Activated naive CD8-positive, alpha-beta T cell treated with anti-CD3 and anti-CD28 coated beads for 36 hours (primary cell): ENCODE measurements at regions not wholly inside any gene's neighbourhood (a gene's known extent, or its start where the extent isn't known, plus 50 kb on each side); places are given as distances from the start of the nearest gene placed in this dataset.
"Not testable (repeated sequence)": the region's sequence is repeated elsewhere in the genome, so short reads cannot be mapped to it uniquely, and the experiment has no call there.

Source experiments
- DNase-seq: peaks from one replicate; pipeline ENCODE4 v3.0.0; 2021
- H3K27ac Mint-ChIP-seq: one replicate; pipeline ENCODE4 v1.8.0; 2022; ENCODE audit warnings: mild to moderate bottlenecking, moderate library complexity, mixed read lengths
- H3K27me3 Mint-ChIP-seq: one replicate; pipeline ENCODE4 v1.8.0; 2022; ENCODE audit warnings: mild to moderate bottlenecking, mixed read lengths
- H3K36me3 Mint-ChIP-seq: one replicate; pipeline ENCODE4 v1.8.0; 2021; ENCODE audit warnings: mild to moderate bottlenecking, mixed read lengths
- H3K4me1 Mint-ChIP-seq: one replicate; pipeline ENCODE4 v1.8.0; 2021; ENCODE audit warnings: mixed read lengths
- H3K4me3 Mint-ChIP-seq: one replicate; pipeline ENCODE4 v1.8.0; 2022; ENCODE audit warnings: mild to moderate bottlenecking, moderate library complexity, mixed read lengths
- H3K9me3 Mint-ChIP-seq: one replicate; pipeline ENCODE4 v1.8.0; 2022; ENCODE audit warnings: mixed read lengths

DNA sequence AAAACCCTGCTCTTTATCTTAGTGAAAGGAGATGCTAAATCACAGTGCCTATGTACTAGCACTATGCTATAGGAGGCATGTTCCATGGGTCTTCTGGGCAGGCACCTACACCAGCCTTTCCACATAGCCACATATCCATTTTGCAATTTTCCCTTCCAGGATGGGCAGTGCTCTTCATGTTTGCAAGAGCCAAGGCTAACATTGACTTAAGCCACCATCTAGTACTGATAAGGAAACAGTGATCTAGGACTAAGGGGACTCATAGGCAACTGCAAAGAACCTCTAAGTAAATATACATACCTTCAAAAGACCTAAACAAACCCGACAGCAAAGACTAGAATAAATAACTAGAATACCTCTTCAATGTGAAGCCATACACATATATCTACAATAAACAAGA, 919.7 kb upstream of the GYPC start:
- peaks cover 8% of the 10 kb centered on the region for H3K9me3 Mint-ChIP-seq
- H3K36me3 Mint-ChIP-seq = no peaks in the 10 kb centered on the region
- no peak for DNase-seq
- H3K27ac Mint-ChIP-seq = no peak overlapping the region
- H3K4me1 Mint-ChIP-seq = no peaks in the 10 kb centered on the region
- H3K4me3 Mint-ChIP-seq = no peak overlapping the region
- H3K27me3 Mint-ChIP-seq = no peaks in the 10 kb centered on the region

DNA sequence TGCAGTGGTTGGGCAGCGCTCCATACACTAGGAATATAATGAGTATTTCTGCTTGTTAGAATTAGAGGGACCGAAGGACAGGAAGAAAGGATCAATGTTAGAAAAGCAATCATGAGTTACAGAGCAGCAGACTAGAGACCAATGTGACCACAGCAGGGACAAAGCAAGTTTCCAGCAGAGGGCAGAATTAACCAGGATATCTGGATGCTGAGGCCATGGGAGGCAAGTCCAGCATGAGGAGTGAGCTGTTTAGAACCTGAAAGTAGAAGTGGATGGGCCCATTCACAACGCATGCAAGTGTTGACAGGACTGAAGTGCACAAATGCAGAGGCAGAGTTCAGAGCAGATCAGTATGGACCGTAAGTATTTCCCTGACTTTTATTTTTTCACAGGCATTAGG, 910.4 kb upstream of the GYPC start:
- no peaks in the 10 kb centered on the region for H3K36me3 Mint-ChIP-seq
- DNase-seq = no peak
- no peak overlapping the region for H3K27ac Mint-ChIP-seq
- no peaks in the 10 kb centered on the region for H3K9me3 Mint-ChIP-seq
- H3K4me1 Mint-ChIP-seq = no peaks in the 10 kb centered on the region
- no peaks in the 10 kb centered on the region for H3K27me3 Mint-ChIP-seq
- H3K4me3 Mint-ChIP-seq = no peak overlapping the region

DNA sequence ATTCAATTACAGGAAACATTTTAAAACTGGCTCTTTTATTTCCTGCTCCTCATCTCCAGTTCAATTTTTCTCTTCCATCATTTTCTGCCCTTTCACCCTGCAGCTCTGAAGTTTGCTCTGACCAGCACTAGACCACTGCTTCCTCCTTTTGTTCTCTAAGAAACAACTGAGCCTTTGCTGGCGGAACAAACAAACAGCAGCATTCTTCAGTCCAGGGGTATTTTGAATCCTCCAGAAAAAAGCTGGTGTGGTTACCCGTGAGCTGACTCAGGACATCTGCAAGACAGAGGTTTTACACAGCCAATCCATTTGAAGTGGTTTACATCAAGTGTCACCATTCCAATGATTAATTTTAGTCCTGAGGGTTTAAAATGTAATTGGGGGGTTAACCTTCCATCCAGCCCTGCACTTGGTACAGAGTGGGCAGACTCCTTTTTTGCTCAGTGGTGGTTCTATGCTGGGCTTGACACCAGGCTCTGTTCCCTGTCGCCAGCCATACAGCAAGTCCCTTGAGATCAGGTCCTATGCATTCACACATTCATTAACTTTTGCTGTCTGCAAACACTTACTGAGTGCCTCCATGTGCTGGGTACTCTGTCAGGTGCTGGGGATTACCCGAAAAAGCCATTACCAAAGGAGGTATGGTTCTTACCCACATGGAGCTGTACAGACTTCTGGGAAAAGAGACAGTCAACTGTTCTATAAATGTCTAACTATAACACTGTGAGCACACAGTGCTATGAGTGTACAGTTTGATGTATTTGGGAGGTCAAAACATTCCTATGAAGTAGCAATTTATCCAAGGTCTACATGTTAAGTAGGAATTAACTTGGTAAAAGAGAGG, 909.4 kb upstream of the GYPC start:
- Mint-ChIP-seq H3K4me1 (no peaks in the 10 kb centered on the region), H3K27me3 (no peaks in the 10 kb centered on the region), H3K27ac (no peak overlapping the region), H3K9me3 (no peaks in the 10 kb centered on the region), H3K36me3 (no peaks in the 10 kb centered on the region), H3K4me3 (no peak overlapping the region)
- DNase-seq = no peak

DNA sequence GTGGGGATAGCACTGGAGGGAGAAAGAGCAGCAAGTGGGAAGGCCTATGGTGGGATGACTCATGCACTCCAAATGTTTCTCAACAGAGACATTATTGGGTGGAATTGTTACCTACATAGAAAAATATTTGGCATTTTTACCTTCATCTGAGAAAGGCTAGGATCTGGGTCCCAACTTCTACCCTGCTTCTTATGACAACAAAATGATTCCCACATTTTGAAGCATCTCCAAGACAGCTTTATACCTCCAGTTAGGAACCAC, 908.9 kb upstream of the GYPC start:
- H3K4me3 Mint-ChIP-seq = no peak overlapping the region
- H3K4me1 Mint-ChIP-seq = no peaks in the 10 kb centered on the region
- H3K27me3 Mint-ChIP-seq = no peaks in the 10 kb centered on the region
- H3K36me3 Mint-ChIP-seq = no peaks in the 10 kb centered on the region
- H3K27ac Mint-ChIP-seq = no peak overlapping the region
- no peak for DNase-seq
- no peaks in the 10 kb centered on the region for H3K9me3 Mint-ChIP-seq

DNA sequence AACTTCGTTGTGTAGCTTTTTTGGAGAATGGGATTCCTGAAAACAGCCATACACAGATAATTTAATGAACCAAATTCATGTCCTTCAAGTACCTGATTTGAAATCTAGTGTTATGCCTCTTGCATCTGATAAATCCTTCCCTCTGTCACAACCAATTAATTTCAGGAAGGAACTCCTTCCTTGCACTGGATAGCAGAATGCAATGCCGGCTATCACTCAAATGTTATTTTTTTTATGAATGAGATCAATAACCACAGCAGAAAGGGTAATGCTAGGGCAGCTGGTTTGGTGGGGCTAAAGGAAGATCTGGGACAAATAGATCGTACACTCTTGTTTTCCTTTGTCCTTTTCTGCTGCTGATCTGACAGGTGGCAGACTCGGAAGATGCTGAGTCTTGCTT, 899.5 kb upstream of the GYPC start:
- H3K36me3 Mint-ChIP-seq = no peaks in the 10 kb centered on the region
- no peak overlapping the region for H3K4me3 Mint-ChIP-seq
- no peak overlapping the region for H3K27ac Mint-ChIP-seq
- peaks cover 8% of the 10 kb centered on the region for H3K9me3 Mint-ChIP-seq
- DNase-seq = no peak
- no peaks in the 10 kb centered on the region for H3K4me1 Mint-ChIP-seq
- H3K27me3 Mint-ChIP-seq = no peaks in the 10 kb centered on the region

DNA sequence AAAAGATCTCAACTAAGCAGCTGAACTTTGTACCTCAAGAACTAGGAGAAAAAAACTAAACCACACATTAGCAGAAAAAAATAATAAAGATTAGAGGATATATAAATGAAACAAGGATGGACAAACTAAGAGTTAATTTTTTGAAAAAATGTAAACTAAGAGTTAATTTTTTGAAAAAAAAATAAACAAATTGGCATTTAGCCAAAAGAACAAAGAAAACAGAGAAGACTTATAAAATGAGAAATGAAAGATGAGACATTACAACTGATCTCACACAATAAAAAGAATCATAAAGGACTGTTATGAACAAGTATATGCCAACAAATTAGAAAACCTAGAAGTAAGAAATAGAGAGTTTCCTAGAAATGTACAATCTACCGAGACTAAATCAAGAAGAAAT, 859.2 kb upstream of the GYPC start:
- Mint-ChIP-seq H3K9me3 (peaks cover 12% of the 10 kb centered on the region), H3K36me3 (no peaks in the 10 kb centered on the region), H3K27ac (no peak overlapping the region), H3K4me3 (no peak overlapping the region), H3K4me1 (no peaks in the 10 kb centered on the region), H3K27me3 (no peaks in the 10 kb centered on the region)
- no peak for DNase-seq

DNA sequence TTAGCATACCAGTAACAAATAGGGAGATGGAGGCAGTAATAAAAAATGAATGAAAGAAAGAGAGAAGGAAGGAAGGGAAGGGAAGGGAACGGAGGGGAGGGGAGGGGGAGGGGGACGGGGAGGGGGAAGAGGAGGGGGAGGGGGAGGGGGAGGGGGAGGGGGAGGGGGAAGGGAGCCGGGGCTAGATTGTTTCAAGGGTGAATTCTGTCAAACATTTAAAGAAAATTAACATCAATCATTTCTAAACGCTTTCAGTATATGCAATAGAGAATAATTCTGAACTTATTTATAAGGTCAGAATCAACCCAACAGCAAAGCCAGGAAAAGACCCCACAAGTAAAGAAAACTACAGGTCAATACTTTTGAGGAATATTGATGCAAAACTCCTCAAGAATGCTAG, 858.8 kb upstream of the GYPC start:
- Mint-ChIP-seq H3K4me1 (no peaks in the 10 kb centered on the region), H3K27me3 (no peaks in the 10 kb centered on the region), H3K4me3 (no peak overlapping the region), H3K9me3 (peaks cover 11% of the 10 kb centered on the region), H3K36me3 (no peaks in the 10 kb centered on the region), H3K27ac (no peak overlapping the region)
- no peak for DNase-seq

DNA sequence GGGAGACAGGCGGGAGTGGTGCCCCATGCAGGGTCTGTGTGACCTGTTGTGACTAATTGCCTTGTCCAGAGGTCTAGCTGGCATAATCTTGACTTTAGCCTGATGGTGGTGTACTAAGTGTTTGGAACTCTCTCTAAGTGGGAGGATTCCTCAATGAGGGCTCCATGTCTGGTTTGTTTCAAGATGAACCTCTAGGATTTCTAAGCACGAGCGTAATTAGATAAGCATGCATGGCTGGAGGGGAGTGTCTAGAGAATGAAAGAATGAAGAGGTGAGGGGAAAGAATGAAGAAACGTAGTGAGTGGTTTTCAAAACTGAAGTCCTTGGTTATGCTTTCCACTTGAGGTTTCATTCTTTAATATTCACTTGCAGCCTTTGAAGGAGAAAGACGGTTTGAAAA, 833.2 kb upstream of the GYPC start:
- H3K4me3 Mint-ChIP-seq = no peak overlapping the region
- peaks cover 4% of the 10 kb centered on the region for H3K9me3 Mint-ChIP-seq
- no peaks in the 10 kb centered on the region for H3K4me1 Mint-ChIP-seq
- no peaks in the 10 kb centered on the region for H3K27me3 Mint-ChIP-seq
- H3K36me3 Mint-ChIP-seq = no peaks in the 10 kb centered on the region
- DNase-seq = no peak
- H3K27ac Mint-ChIP-seq = no peak overlapping the region

DNA sequence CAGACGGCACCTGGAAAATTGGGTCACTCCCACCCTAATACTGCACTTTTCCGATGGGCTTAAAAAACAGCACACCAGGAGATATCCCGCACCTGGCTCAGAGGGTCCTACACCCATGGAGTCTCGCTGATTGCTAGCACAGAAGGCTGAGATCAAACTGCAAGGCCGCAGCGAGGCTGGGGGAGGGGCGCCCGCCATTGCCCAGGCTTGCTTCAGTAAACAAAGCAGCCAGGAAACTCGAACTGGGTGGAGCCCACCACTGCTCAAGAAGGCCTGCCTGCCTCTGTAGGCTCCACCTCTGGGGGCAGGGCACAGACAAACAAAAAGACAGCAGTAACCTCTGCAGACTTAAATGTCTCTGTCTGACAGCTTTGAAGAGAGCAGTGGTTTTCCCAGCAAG, 830.2 kb upstream of the GYPC start:
- H3K27ac Mint-ChIP-seq, H3K27me3 Mint-ChIP-seq, DNase-seq, H3K36me3 Mint-ChIP-seq, H3K4me3 Mint-ChIP-seq, H3K9me3 Mint-ChIP-seq, H3K4me1 Mint-ChIP-seq: not testable (repeated sequence)

DNA sequence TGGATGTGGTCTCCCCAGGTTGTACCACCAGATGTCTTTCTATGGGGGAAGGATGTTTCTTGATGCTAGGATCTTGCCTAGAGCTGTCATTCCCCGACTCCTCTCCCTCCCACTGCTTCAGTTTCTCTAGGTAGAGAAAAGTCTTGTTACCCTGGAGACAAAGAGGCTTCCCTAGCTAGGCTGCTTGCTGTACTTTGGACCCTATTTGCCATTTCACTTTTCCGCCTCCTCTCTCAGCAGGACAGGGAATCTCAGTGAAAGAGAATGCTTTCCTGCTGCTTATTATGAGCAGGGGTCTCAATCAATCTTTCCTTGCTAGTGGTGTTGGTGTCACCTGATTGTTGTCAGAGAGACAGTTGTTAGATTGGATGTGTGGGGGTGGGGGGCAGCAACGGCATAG, 818.8 kb upstream of the GYPC start:
- no peaks in the 10 kb centered on the region for H3K9me3 Mint-ChIP-seq
- no peaks in the 10 kb centered on the region for H3K27me3 Mint-ChIP-seq
- no peaks in the 10 kb centered on the region for H3K4me1 Mint-ChIP-seq
- DNase-seq = no peak
- H3K27ac Mint-ChIP-seq = no peak overlapping the region
- no peak overlapping the region for H3K4me3 Mint-ChIP-seq
- H3K36me3 Mint-ChIP-seq = no peaks in the 10 kb centered on the region

DNA sequence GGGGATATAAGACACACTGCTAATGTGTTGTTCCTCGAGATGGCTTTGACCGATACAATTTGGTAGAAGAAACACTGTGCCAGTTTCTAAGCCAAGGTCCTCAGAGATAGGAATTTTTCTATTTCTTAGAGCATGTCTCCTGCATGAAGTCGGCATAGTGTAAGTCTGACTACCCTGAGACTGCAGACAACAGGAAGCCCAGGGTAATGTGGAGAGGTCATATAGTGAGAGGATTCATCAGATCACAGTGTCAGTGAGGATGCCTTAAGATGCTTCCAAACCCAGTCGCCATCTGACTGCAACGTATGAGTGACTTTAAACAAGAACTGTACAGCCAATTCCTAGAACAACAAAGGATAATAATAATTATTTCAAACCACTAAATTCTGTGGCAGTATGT, 818.3 kb upstream of the GYPC start:
- H3K4me1 Mint-ChIP-seq = no peaks in the 10 kb centered on the region
- H3K4me3 Mint-ChIP-seq = no peak overlapping the region
- no peak for DNase-seq
- no peaks in the 10 kb centered on the region for H3K27me3 Mint-ChIP-seq
- H3K27ac Mint-ChIP-seq = no peak overlapping the region
- H3K36me3 Mint-ChIP-seq = no peaks in the 10 kb centered on the region
- no peaks in the 10 kb centered on the region for H3K9me3 Mint-ChIP-seq

DNA sequence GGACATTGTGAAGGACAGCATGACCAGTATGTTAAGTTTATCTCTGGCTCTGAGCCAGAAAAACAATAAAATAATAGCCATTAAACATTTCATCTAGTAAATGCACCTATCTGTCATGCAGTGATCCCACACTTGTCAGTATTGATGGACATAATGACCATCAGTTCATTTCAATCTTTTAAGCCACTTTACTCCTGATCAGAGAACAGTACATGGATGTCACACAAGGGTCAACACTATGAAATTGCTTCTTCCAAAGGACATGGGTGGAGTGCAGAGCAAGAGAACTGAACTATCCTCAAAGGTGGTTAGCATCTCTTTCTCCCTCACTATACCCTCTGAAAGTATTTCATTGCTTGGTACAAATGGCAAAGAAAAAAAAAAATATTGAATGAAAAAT, 816.0 kb upstream of the GYPC start:
- Mint-ChIP-seq H3K9me3 (no peaks in the 10 kb centered on the region), H3K36me3 (no peaks in the 10 kb centered on the region), H3K4me3 (no peak overlapping the region), H3K27me3 (no peaks in the 10 kb centered on the region), H3K27ac (no peak overlapping the region), H3K4me1 (no peaks in the 10 kb centered on the region)
- no peak for DNase-seq

DNA sequence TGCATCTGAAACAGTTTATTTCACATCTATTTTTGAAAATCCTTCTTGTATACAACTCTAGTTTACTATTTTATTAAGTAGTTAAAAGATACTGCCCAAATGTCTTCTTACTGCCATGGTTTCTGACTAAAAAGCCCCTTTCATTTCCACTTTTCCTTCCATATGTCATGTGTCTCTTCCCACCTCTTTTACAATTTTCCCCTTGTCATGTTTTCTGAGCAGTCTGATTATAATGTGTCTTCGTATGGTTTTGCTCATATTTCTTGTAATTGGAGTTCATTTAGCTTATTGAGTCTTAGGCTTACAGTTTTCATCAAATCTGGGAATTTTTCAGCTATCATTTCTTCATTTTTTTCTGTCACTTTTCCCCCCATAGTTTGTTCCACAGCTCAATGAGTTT, 813.9 kb upstream of the GYPC start:
- H3K4me1 Mint-ChIP-seq = no peaks in the 10 kb centered on the region
- no peak for DNase-seq
- no peaks in the 10 kb centered on the region for H3K36me3 Mint-ChIP-seq
- H3K9me3 Mint-ChIP-seq = no peaks in the 10 kb centered on the region
- H3K27me3 Mint-ChIP-seq = no peaks in the 10 kb centered on the region
- no peak overlapping the region for H3K27ac Mint-ChIP-seq
- no peak overlapping the region for H3K4me3 Mint-ChIP-seq

DNA sequence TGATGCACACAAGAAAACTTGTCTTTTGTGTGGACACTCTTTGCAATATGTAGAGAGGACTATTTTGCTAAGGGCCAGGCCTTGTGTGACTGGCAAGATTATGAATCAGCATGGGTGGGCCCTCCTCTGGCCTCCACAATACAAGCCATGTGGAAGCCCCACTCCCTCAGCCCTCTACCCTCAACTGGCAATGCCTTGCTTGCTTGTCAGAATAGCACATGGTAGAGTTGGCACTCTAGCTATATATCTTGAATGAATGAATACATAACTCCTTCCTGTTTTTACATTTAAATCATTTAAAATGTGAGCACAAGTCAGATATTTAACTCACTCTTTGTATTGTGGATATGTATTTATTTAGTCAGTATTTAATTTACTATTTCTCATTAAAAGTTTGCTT, 805.4 kb upstream of the GYPC start:
- no peaks in the 10 kb centered on the region for H3K27me3 Mint-ChIP-seq
- no peak for DNase-seq
- no peak overlapping the region for H3K27ac Mint-ChIP-seq
- H3K36me3 Mint-ChIP-seq = no peaks in the 10 kb centered on the region
- no peaks in the 10 kb centered on the region for H3K9me3 Mint-ChIP-seq
- no peak overlapping the region for H3K4me3 Mint-ChIP-seq
- H3K4me1 Mint-ChIP-seq = no peaks in the 10 kb centered on the region

DNA sequence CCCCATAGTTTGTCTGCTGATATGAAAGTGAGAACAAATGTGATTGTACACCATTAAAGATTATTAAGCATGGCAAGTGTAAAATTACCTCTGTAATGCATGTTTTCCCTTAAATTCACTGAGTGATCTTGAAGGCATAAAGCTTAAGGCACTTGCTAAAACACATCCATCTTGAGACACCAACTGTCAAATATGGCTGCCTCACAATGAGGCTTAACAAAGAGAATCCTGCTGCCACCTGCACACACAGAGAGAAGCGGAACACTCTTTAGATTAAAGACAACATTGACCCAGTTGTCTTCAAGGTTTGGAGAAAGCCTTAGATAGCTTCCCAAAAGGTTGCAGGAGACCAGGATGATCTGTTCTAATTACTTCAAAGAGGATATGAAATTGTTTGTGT, 803.6 kb upstream of the GYPC start:
- Mint-ChIP-seq H3K36me3 (no peaks in the 10 kb centered on the region), H3K27me3 (no peaks in the 10 kb centered on the region), H3K4me1 (no peaks in the 10 kb centered on the region), H3K9me3 (no peaks in the 10 kb centered on the region), H3K4me3 (no peak overlapping the region), H3K27ac (no peak overlapping the region)
- no peak for DNase-seq

DNA sequence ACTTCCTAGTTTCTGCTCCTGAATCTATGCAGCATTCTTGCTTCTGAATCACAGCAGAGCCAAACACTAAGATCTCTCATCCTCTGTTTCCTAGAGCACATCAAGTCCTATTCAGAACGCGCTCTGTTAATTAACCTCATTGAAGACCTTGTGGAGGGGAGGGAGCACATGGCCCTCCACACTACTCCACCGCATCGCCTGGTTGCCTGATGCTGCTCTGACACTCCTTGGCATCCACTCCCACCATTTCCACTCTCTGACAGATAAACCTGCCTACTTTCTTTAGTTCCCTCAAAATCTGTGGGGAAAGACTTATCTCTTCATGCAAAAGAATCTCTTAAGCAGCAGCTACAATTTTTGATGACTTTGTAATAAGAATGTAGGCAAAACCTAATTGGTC, 802.3 kb upstream of the GYPC start:
- H3K4me3 Mint-ChIP-seq = no peak overlapping the region
- no peaks in the 10 kb centered on the region for H3K9me3 Mint-ChIP-seq
- no peaks in the 10 kb centered on the region for H3K36me3 Mint-ChIP-seq
- H3K27me3 Mint-ChIP-seq = no peaks in the 10 kb centered on the region
- no peaks in the 10 kb centered on the region for H3K4me1 Mint-ChIP-seq
- no peak for DNase-seq
- no peak overlapping the region for H3K27ac Mint-ChIP-seq

DNA sequence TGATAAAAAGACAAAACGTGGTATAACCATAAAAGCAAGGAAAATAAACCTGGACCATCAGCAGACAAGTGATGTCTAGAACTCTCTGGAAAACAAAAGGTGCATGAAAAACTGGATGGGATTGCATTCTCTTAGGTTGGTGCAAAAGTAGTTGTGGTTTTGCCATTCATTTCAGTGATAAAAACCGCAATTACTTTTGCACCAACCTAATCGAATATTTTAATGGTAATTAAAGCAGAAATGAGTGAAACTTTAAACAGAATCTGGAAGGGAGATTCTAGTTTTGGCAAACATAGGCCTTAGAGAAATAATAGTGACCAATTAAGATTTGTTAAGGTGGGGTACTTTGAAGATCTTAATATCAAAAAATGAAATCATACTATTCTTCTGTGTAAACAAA, 800.8 kb upstream of the GYPC start:
- Mint-ChIP-seq H3K9me3 (no peaks in the 10 kb centered on the region), H3K36me3 (no peaks in the 10 kb centered on the region), H3K4me1 (no peaks in the 10 kb centered on the region), H3K27ac (no peak overlapping the region), H3K27me3 (no peaks in the 10 kb centered on the region), H3K4me3 (no peak overlapping the region)
- no peak for DNase-seq
